ENCODE measurements at regions not wholly inside any gene's neighbourhood (a gene's known extent, or its start where the extent isn't known, plus 50 kb on each side); places are given as distances from the start of the nearest gene placed in this dataset.

- no peak for TF ChIP-seq CTCF (IDR thresholded peaks at IDR 0.05; ENCODE audit: extremely low read depth, insufficient read depth, missing control alignments)
- in situ Hi-C loops (cut with MboI; ENCODE audit: low pct_unique_long_range_greater_than_20kb, low sequenced_read_pairs, unreplicated experiment): no loop called here
- no peak for DNase-seq (ENCODE audit: low spot score)
Observed at GRCh38 chr2:18820966-18821365, 231.6 kb upstream of the NT5C1B start.

- in situ Hi-C loops (cut with MboI; ENCODE audit: low pct_unique_long_range_greater_than_20kb, low sequenced_read_pairs, unreplicated experiment): no loop called here
- TF ChIP-seq CTCF (IDR thresholded peaks at IDR 0.05; ENCODE audit: extremely low read depth, insufficient read depth, missing control alignments): no peak
- no peak for DNase-seq (ENCODE audit: low spot score)
Observed at GRCh38 chr2:18819566-18819965, 230.2 kb upstream of the NT5C1B start.

GRCh38 chr2:18814387-18814786 lies 225.0 kb upstream of the NT5C1B start:
- in situ Hi-C loops (cut with MboI; ENCODE audit: low pct_unique_long_range_greater_than_20kb, low sequenced_read_pairs, unreplicated experiment): no loop called here
- no peak for DNase-seq (ENCODE audit: low spot score)

GRCh38 chr2:18804536-18804935 lies 215.2 kb upstream of the NT5C1B start:
- in situ Hi-C loops (cut with MboI; ENCODE audit: low pct_unique_long_range_greater_than_20kb, low sequenced_read_pairs, unreplicated experiment): no loop called here
- no peak for TF ChIP-seq CTCF (IDR thresholded peaks at IDR 0.05; ENCODE audit: extremely low read depth, insufficient read depth, missing control alignments)
- no peak for DNase-seq (ENCODE audit: low spot score)

More at GRCh38 chr2:18814387-18814786, 225.0 kb upstream of the NT5C1B start:
- TF ChIP-seq CTCF (IDR thresholded peaks at IDR 0.05; ENCODE audit: extremely low read depth, insufficient read depth, missing control alignments): no peak

GRCh38 chr2:18803141-18803939 lies 214.0 kb upstream of the NT5C1B start:
- no peak for DNase-seq (ENCODE audit: low spot score)
- in situ Hi-C loops (cut with MboI; ENCODE audit: low pct_unique_long_range_greater_than_20kb, low sequenced_read_pairs, unreplicated experiment): no loop called here
- TF ChIP-seq CTCF (IDR thresholded peaks at IDR 0.05; ENCODE audit: extremely low read depth, insufficient read depth, missing control alignments): no peak

- no peak for TF ChIP-seq CTCF (IDR thresholded peaks at IDR 0.05; ENCODE audit: extremely low read depth, insufficient read depth, missing control alignments)
- no peak for DNase-seq (ENCODE audit: low spot score)
- in situ Hi-C loops (cut with MboI; ENCODE audit: low pct_unique_long_range_greater_than_20kb, low sequenced_read_pairs, unreplicated experiment): no loop called here
Observed at GRCh38 chr2:18800240-18800971, 211.0 kb upstream of the NT5C1B start.
